ENCODE measurements at regions not wholly inside any gene's neighbourhood (a gene's known extent, or its start where the extent isn't known, plus 50 kb on each side); places are given as distances from the start of the nearest gene placed in this dataset.
A peak's percentile ranks its signal among the peaks of the same experiment; 100 is the strongest.
"Not testable (repeated sequence)": the region's sequence is repeated elsewhere in the genome, so short reads cannot be mapped to it uniquely, and the experiment has no call there.

DNA sequence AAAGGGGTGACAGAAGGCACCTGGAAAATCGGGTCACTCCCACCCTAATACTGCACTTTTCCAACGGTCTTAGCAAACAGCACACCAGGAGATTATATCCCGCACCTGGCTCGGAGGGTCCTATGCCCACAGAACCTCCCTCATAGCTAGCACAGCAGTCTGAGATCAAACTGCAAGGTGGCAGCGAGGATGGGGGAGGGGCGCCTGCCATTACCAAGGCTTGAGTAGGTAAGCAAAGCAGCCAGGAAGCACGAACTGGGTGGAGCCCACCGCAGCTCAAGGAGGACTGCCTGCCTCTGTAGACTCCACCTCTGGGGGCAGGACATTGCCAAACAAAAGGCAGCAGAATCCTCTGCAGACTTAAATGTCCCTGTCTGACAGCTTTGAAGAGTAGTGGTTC is 101.8 kb downstream of the TBX20 start:
- not testable (repeated sequence) for DNase-seq (ENCODE audit: low read depth)

DNA sequence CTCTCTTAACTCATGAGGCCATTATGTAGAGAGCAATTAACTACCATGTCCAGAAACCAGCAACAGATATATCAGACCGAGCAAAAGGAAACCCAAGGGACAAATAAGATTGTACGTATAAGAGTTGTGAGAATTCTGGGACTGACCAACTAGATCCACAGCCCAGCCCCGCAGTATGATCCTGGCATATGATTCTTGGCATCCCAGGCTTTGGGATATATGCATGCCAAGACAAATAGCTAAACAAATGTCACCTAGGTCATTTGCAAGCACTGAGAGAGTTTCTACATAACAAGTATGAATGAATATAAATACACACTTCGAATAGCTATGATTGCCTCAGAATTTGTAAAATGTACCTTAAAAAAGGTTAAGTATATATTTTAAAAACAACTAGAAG is 105.9 kb downstream of the TBX20 start:
- DNase-seq (ENCODE audit: low read depth), result not testable (repeated sequence)

DNA sequence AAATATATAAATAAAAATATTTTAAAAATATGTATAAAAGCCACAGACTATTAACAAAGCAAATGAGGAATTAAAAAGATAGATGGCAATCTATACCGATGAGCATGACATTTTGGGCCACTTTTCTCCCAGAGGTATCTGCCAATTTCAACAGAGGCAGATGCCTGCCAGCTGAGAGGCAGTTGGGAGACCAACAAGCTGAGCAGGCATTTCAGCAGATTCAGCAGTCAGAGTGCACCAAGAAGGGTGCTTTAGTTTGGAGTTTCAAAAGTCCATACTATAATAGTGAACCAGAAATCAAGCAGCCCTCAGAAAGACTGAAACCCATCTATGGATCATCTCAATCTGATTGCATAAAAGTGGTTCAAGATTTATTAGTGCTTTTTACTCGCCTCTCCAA is 104.8 kb upstream of the DPY19L1 start:
- DNase-seq (ENCODE audit: low read depth), result not testable (repeated sequence)

DNA sequence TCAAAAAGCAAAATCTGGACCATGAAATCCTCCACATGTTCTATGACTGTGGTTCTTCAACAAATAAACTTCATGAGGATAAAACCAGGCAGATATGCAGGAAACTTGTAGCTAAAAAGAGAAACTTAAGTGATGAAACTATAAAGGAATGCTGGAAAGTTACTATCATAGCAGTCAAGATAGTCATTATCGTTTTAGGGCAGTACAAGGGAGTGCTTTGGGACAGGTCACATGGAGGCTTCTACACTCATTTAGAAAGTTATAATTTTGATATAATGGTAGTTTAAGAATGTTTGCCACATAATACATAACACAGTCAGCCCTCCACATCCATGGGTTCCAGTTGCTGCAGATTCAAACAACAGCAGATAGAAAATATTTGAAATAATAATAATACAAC is 102.0 kb upstream of the DPY19L1 start:
- DNase-seq (ENCODE audit: low read depth), result not testable (repeated sequence)

DNA sequence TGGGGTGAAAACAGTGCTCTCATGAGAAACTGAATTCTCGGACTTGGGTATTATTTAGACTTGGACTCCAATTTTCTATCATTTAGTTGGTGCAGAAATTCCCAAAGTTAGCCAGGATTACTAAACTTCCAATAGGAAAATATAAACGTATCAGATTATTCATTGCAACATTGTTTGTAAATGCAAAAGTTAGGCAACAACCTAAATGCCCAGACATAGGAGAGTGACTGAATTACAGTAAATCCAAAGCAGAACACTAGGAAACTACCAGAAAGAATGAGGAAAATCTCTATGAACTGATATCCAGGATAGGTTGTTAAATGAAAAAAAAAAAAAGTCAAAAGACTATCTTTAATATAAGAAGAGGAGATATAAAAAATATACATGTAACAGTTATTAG is 96.2 kb upstream of the DPY19L1 start:
- not testable (repeated sequence) for DNase-seq (ENCODE audit: low read depth)

DNA sequence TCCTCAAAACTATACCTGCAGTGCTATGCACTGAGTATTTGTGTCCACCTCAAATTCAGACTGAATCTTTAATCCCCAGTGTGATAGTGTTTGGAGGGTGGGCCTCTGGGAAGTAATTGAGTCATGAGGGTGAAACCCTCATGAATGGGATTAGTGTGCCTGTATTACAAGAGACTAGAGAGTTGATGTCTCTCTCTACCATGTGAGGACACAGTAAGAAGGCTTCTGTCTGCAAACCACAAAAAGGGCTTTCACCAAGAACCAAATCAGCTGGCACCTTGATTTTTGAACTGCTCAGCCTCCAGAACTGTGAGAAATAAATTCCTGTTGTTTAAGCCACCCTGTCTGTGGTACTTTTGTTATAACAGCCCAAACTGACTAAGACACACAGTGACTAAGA is 95.7 kb upstream of the DPY19L1 start:
- not testable (repeated sequence) for DNase-seq (ENCODE audit: low read depth)

DNA sequence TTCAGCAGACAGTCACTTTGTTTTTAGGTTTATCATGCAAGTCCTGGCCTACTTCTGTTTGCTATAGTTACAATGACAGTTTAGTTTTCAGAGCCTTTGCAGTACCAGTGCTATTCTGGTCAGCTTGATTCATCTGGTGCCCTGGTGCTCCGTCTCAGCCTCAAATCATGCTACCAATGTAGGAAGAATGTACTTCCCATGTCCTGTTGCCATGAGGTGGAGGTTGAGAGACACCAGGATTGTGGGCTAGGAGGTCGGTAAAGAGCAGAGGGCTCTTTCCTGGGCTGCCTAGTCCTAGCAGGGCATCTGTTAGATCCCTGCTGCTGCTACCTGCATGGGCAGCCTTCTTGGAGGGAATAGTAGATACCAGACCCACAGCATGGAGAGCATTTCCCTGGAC is 91.4 kb upstream of the DPY19L1 start:
- DNase-seq (ENCODE audit: low read depth), result not testable (repeated sequence)

DNA sequence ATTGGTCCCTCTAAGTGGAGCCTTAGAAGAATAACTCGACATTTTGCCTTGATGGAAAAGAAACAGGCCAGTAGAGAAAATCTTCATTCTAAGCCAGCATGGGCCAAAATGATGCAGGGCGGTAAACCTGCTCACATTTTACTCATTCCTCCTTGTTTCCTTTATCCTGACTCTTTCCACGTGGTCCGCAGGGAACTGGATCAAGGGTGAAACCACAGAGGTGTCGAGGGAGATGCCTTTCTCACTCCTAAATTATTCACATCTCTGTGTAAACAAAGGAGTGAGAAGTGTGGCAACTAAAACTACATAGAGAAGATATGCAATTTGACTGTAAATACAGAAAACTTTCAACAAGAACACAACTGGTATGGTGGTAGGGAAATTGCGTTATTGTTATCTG is 81.2 kb upstream of the DPY19L1 start:
- DNase-seq (ENCODE audit: low read depth), result peak; percentile 55

DNA sequence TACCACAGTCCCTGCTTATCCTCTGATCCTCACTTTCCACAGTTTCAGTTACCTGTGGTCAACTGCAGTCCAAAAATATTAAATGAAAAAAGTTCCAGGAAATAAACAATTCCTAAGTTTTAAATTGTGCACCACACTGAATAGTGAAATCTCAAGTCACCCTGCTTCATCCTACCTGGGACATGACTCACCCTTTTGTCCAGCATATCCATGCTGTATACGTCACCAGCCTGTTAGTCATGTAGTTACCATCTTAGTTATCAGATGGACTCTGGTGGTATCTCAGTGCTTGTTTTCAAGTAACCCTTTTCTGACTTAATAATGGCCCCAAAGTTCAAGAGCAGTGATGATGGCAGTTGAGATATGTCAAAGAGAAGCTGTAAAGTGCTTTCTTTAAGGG is 69.4 kb upstream of the DPY19L1 start:
- peak; percentile 14 for DNase-seq (ENCODE audit: low read depth)

DNA sequence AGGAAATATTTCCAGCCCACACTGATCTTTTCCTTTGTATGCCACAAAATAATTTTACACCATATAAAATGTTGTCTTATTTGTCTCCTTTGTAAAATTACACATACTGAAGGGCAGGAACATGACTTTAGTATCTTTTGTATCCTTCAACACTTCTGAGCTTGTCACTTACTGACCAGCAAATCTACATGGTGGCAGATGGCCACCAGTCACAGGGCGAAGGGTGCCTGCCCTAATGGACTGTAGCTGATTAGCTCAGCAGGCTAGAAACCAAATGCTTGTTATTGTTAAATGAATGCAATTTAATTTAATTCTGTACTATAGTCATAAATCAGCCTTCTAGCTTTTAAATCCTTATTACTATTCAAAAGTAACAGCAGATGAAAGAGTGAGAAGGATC is 68.2 kb upstream of the DPY19L1 start:
- DNase-seq (ENCODE audit: low read depth), result not testable (repeated sequence)

DNA sequence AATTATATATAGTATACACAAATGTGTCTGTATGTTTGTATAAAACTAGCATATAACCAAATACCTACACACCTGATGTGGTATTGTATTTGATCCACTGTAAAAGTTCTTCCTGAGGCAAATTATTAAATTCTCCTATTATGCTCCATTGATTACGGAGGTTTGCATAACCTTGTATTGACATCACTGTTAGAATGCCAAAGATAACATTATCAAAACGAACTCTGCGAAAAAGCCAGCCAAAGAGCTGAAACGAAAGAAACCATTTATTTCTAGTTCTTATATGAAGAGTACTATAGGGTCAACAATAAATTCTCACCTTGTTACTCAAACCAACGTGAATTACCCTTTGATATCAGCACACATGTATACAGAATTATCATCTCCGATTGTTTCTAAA is 65.6 kb upstream of the DPY19L1 start:
- not testable (repeated sequence) for DNase-seq (ENCODE audit: low read depth)

DNA sequence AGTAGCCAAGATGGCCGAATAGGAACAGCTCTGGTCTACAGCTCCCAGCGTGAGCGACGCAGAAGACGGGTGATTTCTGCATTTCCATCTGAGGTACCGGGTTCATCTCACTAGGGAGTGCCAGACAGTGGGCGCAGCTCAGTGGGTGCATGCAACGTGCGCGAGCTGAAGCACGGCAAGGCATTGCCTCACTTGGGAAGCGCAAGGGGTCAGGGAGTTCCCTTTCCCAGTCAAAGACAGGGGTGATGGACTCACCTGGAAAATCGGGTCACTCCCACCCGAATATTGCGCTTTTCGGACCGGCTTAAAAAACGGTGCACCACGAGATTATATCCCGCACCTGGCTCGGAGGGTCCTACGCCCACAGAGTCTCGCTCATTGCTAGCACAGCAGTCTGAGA is 55.7 kb upstream of the DPY19L1 start:
- DNase-seq (ENCODE audit: low read depth), result not testable (repeated sequence)

All from LHCN-M2 (cell line).